Esophagus muscularis mucosa (tissue), 4 donors: ENCODE measurements at regions not wholly inside any gene's neighbourhood (a gene's known extent, or its start where the extent isn't known, plus 50 kb on each side); places are given as distances from the start of the nearest gene placed in this dataset.

ENCODE experiments used
- EP300 ChIP-seq: sonication (generic); formaldehyde crosslinking; IDR thresholded peaks from one replicate; pipeline ENCODE4 v1.6.1; 2017; ENCODE audit warnings: antibody characterized with exemption
- POLR2A ChIP-seq: fragments of 450-650 bp; IDR thresholded peaks from one replicate; pipeline ENCODE4 v1.6.1; 2017; ENCODE audit warnings: antibody characterized with exemption, moderate library complexity, mild to moderate bottlenecking, low read depth
- POLR2AphosphoS5 ChIP-seq, 2 donors: sonication (generic); formaldehyde crosslinking; IDR thresholded peaks; one replicate each; pipeline ENCODE4 v1.6.1; 2017; ENCODE audit warnings: antibody characterized with exemption in 2 of 2
- TF ChIP-seq, protein P1 (sequence below), 3 experiments: fragments of 200-600 bp in 2 of 3; fragments of 450-650 bp in 1 of 3; sonication (generic) in 2 of 3; IDR thresholded peaks; one replicate each; pipeline ENCODE4 v1.5.1; 2017 to 2019; ENCODE audit warnings: antibody characterized with exemption in 3 of 3, mild to moderate bottlenecking in 2 of 3, moderate library complexity in 1 of 3

DNA sequence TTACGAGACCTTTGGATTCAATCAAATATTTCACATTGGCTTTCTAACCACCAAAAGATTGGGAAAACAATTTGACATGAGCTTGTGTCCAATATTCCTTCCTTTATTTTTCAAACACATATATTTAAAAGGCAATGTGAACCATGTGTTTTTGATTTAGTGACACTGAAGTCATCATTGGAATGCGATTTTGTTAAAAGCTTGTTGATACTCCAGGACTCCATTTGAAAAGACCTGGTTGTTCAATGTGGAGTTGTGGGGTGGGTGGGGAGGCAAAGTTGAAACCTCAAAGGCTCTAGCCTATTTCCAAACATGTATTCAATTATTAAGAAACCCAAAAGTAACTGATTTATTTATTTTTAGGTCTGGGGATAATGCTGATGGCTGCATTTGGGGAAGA is 114.1 kb upstream of the TRIB2 start:
- TF ChIP-seq, protein P1, sequence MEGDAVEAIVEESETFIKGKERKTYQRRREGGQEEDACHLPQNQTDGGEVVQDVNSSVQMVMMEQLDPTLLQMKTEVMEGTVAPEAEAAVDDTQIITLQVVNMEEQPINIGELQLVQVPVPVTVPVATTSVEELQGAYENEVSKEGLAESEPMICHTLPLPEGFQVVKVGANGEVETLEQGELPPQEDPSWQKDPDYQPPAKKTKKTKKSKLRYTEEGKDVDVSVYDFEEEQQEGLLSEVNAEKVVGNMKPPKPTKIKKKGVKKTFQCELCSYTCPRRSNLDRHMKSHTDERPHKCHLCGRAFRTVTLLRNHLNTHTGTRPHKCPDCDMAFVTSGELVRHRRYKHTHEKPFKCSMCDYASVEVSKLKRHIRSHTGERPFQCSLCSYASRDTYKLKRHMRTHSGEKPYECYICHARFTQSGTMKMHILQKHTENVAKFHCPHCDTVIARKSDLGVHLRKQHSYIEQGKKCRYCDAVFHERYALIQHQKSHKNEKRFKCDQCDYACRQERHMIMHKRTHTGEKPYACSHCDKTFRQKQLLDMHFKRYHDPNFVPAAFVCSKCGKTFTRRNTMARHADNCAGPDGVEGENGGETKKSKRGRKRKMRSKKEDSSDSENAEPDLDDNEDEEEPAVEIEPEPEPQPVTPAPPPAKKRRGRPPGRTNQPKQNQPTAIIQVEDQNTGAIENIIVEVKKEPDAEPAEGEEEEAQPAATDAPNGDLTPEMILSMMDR (IDR thresholded peaks at IDR 0.05): no peak
- TF ChIP-seq POLR2A (no peak), POLR2AphosphoS5 (IDR thresholded peaks at IDR 0.05) (no peak), EP300 (no peak)
